Common myeloid progenitor, CD34-positive (primary cell): ENCODE measurements at regions not wholly inside any gene's neighbourhood (a gene's known extent, or its start where the extent isn't known, plus 50 kb on each side); places are given as distances from the start of the nearest gene placed in this dataset.

Experiments
- CTCF ChIA-PET: fragments of 350-600 bp; sonication (Branson Sonifier 250); formaldehyde crosslinking; loops from one replicate; lab custom pipeline; 2021; ENCODE audit warnings: antibody characterized with exemption; lab: Charles Lee
- POLR2A ChIA-PET: fragments of 350-600 bp; sonication (Branson Sonifier 250); formaldehyde crosslinking; loops from one replicate; lab custom pipeline; 2021; ENCODE audit warnings: antibody characterized with exemption; lab: Charles Lee
- DNase-seq, 3 donors: peaks; one replicate each; pipeline versions ENCODE4 v3.0.0 to v3.0.0-alpha.2; 2013
- H3K27ac ChIP-seq, 2 experiments: 1 replicate in 1 of 2; 2 replicates in 1 of 2; pipeline ENCODE4 v1.7.0; 2013; ENCODE audit warnings: inconsistent platforms in 2 of 2, low read length in 2 of 2, mild to moderate bottlenecking in 2 of 2, low read depth in 1 of 2, moderate library complexity in 1 of 2; ENCODE audit not compliant: severe bottlenecking in 2 of 2, insufficient read depth in 1 of 2, poor library complexity in 1 of 2
- H3K27me3 ChIP-seq, 5 experiments: replicated peaks in 2 of 5; 1 replicate in 3 of 5; 2 replicates in 2 of 5; pipeline versions ENCODE4 v1.6.1 to v1.7.0; 2013; ENCODE audit warnings: low read length in 4 of 5, mild to moderate bottlenecking in 2 of 5, moderate library complexity in 2 of 5, inconsistent platforms in 1 of 5; ENCODE audit not compliant: insufficient read depth in 5 of 5, control insufficient read depth in 4 of 5
- H3K36me3 ChIP-seq, 4 experiments: 1 replicate in 2 of 4; 2 replicates in 2 of 4; pipeline versions ENCODE4 v1.6.1 to v1.7.0; 2013; ENCODE audit warnings: low read length in 3 of 4, control low read depth in 1 of 4, mild to moderate bottlenecking in 1 of 4; ENCODE audit not compliant: control insufficient read depth in 4 of 4, insufficient read depth in 4 of 4
- H3K4me1 ChIP-seq, 4 experiments: 1 replicate in 3 of 4; 2 replicates in 1 of 4; pipeline versions ENCODE4 v1.6.1 to v1.7.1; 2013; ENCODE audit warnings: low read length in 3 of 4, mild to moderate bottlenecking in 3 of 4, control low read depth in 1 of 4, inconsistent platforms in 1 of 4, moderate library complexity in 1 of 4; ENCODE audit not compliant: control insufficient read depth in 4 of 4, insufficient read depth in 4 of 4; ENCODE audit errors: control extremely low read depth in 1 of 4
- H3K4me3 ChIP-seq, 7 experiments: 1 replicate in 4 of 7; 2 replicates in 3 of 7; pipeline versions ENCODE4 v1.5.1 to v1.7.0; 2013; ENCODE audit warnings: mild to moderate bottlenecking in 7 of 7, low read length in 6 of 7, moderate library complexity in 6 of 7, inconsistent platforms in 2 of 7, low read depth in 2 of 7, control low read depth in 1 of 7; ENCODE audit not compliant: insufficient read depth in 4 of 7, control insufficient read depth in 1 of 7; ENCODE audit errors: extremely low read depth in 1 of 7
- H3K9me3 ChIP-seq, 5 experiments: 1 replicate in 4 of 5; 2 replicates in 1 of 5; pipeline versions ENCODE4 v1.6.1 to v1.7.1; 2013; ENCODE audit warnings: low read length in 4 of 5, mild to moderate bottlenecking in 2 of 5, inconsistent platforms in 1 of 5, low read depth in 1 of 5, moderate library complexity in 1 of 5; ENCODE audit not compliant: control insufficient read depth in 4 of 5, insufficient read depth in 2 of 5; ENCODE audit errors: control extremely low read depth in 1 of 5
- WGBS: methylation state at CpG from one replicate; pipeline ENCODE4 v1.1.5; 2013; ENCODE audit not compliant: insufficient coverage; 5-methylcytosine and 5-hydroxymethylcytosine counted together

DNA sequence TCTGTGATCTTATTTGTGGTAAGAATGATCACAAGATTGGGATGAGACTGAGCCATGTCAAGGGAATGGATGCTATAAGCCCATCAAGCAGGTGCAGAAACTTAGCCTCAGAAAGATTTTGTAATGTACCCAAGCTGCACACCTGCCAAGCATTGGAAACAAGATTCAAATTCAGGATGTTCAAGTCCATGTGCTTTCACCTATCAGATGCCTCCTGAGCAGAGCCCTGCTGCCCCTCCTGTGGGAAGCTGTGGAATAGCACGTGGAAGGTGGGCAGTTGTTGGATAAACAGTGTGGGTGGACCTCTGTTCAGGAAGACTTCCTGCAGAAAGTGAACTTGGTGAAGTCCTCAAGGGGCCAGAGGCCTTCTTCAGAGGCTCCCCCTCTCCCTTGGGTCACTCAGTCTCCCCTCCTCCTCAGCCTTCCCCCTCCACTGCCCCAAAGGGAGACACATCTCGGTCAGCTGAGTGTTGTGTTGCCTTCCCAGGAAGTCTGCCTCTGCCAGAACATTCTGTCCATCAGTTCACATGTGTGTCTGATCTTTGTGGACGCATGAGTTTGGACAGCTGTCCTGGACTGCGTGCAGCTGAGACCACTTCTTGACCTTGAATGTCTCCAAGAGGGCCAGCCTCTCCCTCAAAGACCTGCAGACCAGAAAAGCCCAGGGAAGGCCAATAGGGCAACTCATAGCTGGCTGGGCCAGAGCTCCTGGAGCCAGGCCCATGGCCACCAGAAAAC is 186.1 kb downstream of the INHBB start:
- no peak for DNase-seq
- H3K9me3 ChIP-seq = peaks cover 0 to 8% (median 3%) of the 10 kb centered on the region in 5 experiments

DNA sequence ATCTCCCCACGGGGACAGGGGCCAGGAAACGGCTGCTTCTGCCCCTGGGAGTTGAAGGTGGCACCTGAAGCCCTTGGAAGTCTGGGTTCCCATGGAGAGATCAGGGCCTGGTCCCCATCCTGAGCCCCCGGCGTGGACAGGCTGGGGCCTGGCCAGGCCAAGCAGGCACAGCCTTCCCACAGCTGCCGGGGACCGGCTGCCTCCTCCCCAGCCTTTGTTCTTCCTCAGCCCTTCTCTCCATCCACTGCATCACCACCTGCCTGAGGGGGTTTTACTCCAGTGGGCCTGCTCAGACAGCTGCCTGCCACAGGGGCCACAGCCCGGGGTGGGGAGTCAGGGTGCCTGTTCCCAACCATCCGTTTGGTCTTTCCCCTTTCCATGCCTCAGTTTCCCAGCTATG is 187.7 kb downstream of the INHBB start:
- WGBS = 98% methylated on average over 7 of the region's 8 CpGs
- POLR2A ChIA-PET = no interaction called here
- H3K4me3 ChIP-seq = no peak overlapping the region
- no peaks in the 10 kb centered on the region for H3K36me3 ChIP-seq
- H3K27me3 ChIP-seq = peaks cover 0 to 6% (median 0%) of the 10 kb centered on the region in 5 experiments
- H3K4me1 ChIP-seq = no peaks in the 10 kb centered on the region
- H3K9me3 ChIP-seq = peaks cover 0 to 8% (median 3%) of the 10 kb centered on the region in 5 experiments
- DNase-seq = no peak
- CTCF ChIA-PET = no interaction called here
- H3K27ac ChIP-seq = no peak overlapping the region

More for the DNA sequence above, 186.1 kb downstream of the INHBB start:
- WGBS = 97% methylated on average over 3 of the region's 4 CpGs
- Histone ChIP-seq H3K27me3 (peaks cover 0 to 17% (median 0%) of the 10 kb centered on the region in 5 experiments), H3K4me1 (no peaks in the 10 kb centered on the region), H3K4me3 (no peak overlapping the region), H3K27ac (no peak overlapping the region), H3K36me3 (no peaks in the 10 kb centered on the region)
- ChIA-PET CTCF (interaction anchor here (1.4 kb wide), 1 partner anchor 15 kb away, joined by 3 read pairs; no protein-coding TSS in a partner anchor), POLR2A (no interaction called here)

- ChIA-PET POLR2A (no interaction called here), CTCF (no interaction called here)
- Histone ChIP-seq H3K9me3 (peaks cover 0 to 8% (median 3%) of the 10 kb centered on the region in 5 experiments), H3K4me3 (no peak overlapping the region), H3K4me1 (no peaks in the 10 kb centered on the region), H3K27me3 (peaks cover 0 to 3% (median 0%) of the 10 kb centered on the region in 5 experiments), H3K27ac (no peak overlapping the region), H3K36me3 (no peaks in the 10 kb centered on the region)
- DNase-seq = no peak
- 81% methylated on average over 4 of the region's 4 CpGs for WGBS
Measured at GRCh38 chr2:120534457-120534856, 188.5 kb downstream of the INHBB start.

- ChIA-PET CTCF (no interaction called here), POLR2A (no interaction called here)
- DNase-seq = no peak
- Histone ChIP-seq H3K27ac (no peak overlapping the region), H3K9me3 (peaks cover 0 to 7% (median under 1%) of the 10 kb centered on the region in 5 experiments), H3K4me3 (no peak overlapping the region), H3K4me1 (no peaks in the 10 kb centered on the region), H3K36me3 (no peaks in the 10 kb centered on the region), H3K27me3 (peaks cover 0 to 3% (median 0%) of the 10 kb centered on the region in 5 experiments)
- 96% methylated on average over 5 of the region's 5 CpGs for WGBS
Measured at GRCh38 chr2:120535081-120535480, 189.1 kb downstream of the INHBB start.

GRCh38 chr2:120536141-120536540 is 190.2 kb downstream of the INHBB start:
- Histone ChIP-seq H3K27me3 (peaks cover 0 to 3% (median 0%) of the 10 kb centered on the region in 5 experiments), H3K9me3 (peaks cover 0 to 2% (median 0%) of the 10 kb centered on the region in 5 experiments), H3K4me1 (no peaks in the 10 kb centered on the region), H3K27ac (no peak overlapping the region), H3K4me3 (no peak overlapping the region), H3K36me3 (no peaks in the 10 kb centered on the region)
- 97% methylated on average over 4 of the region's 4 CpGs for WGBS
- DNase-seq = no peak
- ChIA-PET POLR2A (no interaction called here), CTCF (no interaction called here)

- no peak overlapping the region for H3K4me3 ChIP-seq
- H3K27me3 ChIP-seq = peaks cover 0 to 13% (median 0%) of the 10 kb centered on the region in 5 experiments
- no peaks in the 10 kb centered on the region for H3K36me3 ChIP-seq
- ChIA-PET CTCF (interaction anchor here (1.2 kb wide), 1 partner anchor 14 kb away, joined by 4 read pairs; no protein-coding TSS in a partner anchor), POLR2A (no interaction called here)
- 85% methylated on average over 11 of the region's 12 CpGs for whole genome bisulfite sequencing
- DNase-seq = no peak
- no peaks in the 10 kb centered on the region for H3K4me1 ChIP-seq
- H3K27ac ChIP-seq = no peak overlapping the region
- no peaks in the 10 kb centered on the region for H3K9me3 ChIP-seq
Measured at GRCh38 chr2:120538691-120539423, 192.9 kb downstream of the INHBB start.
